ENCODE measurements at regions not wholly inside any gene's neighbourhood (a gene's known extent, or its start where the extent isn't known, plus 50 kb on each side); places are given as distances from the start of the nearest gene placed in this dataset.

- Mint-ChIP-seq H3K36me3 (ENCODE audit: low read depth) (no peaks in the 10 kb centered on the region), H3K27me3 (ENCODE audit: low read depth, poor library complexity) (peaks cover 13% of the 10 kb centered on the region), H3K4me3 (no peak overlapping the region), H3K27ac (no peak overlapping the region), H3K9me3 (no peaks in the 10 kb centered on the region), H3K4me1 (no peaks in the 10 kb centered on the region)
- no peak for TF ChIP-seq CTCF (IDR thresholded peaks at IDR 0.05)
- DNase-seq, result no peak
Measured at GRCh38 chr6:79787626-79788025, 156.5 kb downstream of the SH3BGRL2 start.

- Mint-ChIP-seq H3K36me3 (ENCODE audit: low read depth) (no peaks in the 10 kb centered on the region), H3K4me3 (no peak overlapping the region), H3K27me3 (ENCODE audit: low read depth, poor library complexity) (peaks cover 11% of the 10 kb centered on the region), H3K4me1 (no peaks in the 10 kb centered on the region), H3K9me3 (no peaks in the 10 kb centered on the region), H3K27ac (no peak overlapping the region)
- DNase-seq, result no peak
- TF ChIP-seq CTCF (IDR thresholded peaks at IDR 0.05), result no peak
Measured at GRCh38 chr6:79784395-79784753, 153.2 kb downstream of the SH3BGRL2 start.

- no peaks in the 10 kb centered on the region for H3K9me3 Mint-ChIP-seq
- no peaks in the 10 kb centered on the region for H3K36me3 Mint-ChIP-seq (ENCODE audit: low read depth)
- no peak for TF ChIP-seq CTCF (IDR thresholded peaks at IDR 0.05)
- H3K4me1 Mint-ChIP-seq, result no peaks in the 10 kb centered on the region
- H3K27me3 Mint-ChIP-seq (ENCODE audit: low read depth, poor library complexity), result peaks cover 10% of the 10 kb centered on the region
- H3K4me3 Mint-ChIP-seq, result no peak overlapping the region
- no peak for DNase-seq
- no peak overlapping the region for H3K27ac Mint-ChIP-seq
Measured at GRCh38 chr6:79783670-79784394, 152.7 kb downstream of the SH3BGRL2 start.

- no peak for TF ChIP-seq CTCF (IDR thresholded peaks at IDR 0.05)
- H3K9me3 Mint-ChIP-seq, result no peaks in the 10 kb centered on the region
Measured at GRCh38 chr6:79782792-79783580, 151.9 kb downstream of the SH3BGRL2 start.

GRCh38 chr6:79781916-79782315, 150.8 kb downstream of the SH3BGRL2 start:
- DNase-seq, result no peak
- TF ChIP-seq CTCF (IDR thresholded peaks at IDR 0.05), result no peak
- Mint-ChIP-seq H3K4me1 (peaks cover 7% of the 10 kb centered on the region), H3K9me3 (no peaks in the 10 kb centered on the region), H3K4me3 (no peak overlapping the region), H3K36me3 (ENCODE audit: low read depth) (no peaks in the 10 kb centered on the region), H3K27ac (no peak overlapping the region), H3K27me3 (ENCODE audit: low read depth, poor library complexity) (peaks cover 10% of the 10 kb centered on the region)

More at GRCh38 chr6:79782792-79783580, 151.9 kb downstream of the SH3BGRL2 start:
- H3K27ac Mint-ChIP-seq, result no peak overlapping the region
- no peak for DNase-seq
- no peaks in the 10 kb centered on the region for H3K36me3 Mint-ChIP-seq (ENCODE audit: low read depth)
- no peak overlapping the region for H3K4me3 Mint-ChIP-seq
- H3K4me1 Mint-ChIP-seq, result no peaks in the 10 kb centered on the region
- peaks cover 10% of the 10 kb centered on the region for H3K27me3 Mint-ChIP-seq (ENCODE audit: low read depth, poor library complexity)
